Activated CD4-positive, alpha-beta T cell treated with anti-CD3 and anti-CD28 coated beads for 36 hours (primary cell): ENCODE measurements at regions not wholly inside any gene's neighbourhood (a gene's known extent, or its start where the extent isn't known, plus 50 kb on each side); places are given as distances from the start of the nearest gene placed in this dataset.

Experiments used
- ATAC-seq: fragments of 200-7000 bp; cut with Tn5 transposase; one replicate; pipeline ENCODE4 v1.10.0; 2021; ENCODE audit warnings: mild to moderate bottlenecking, moderate library complexity
- CTCF ChIA-PET: fragments of 350-600 bp; sonication (Branson Sonifier 250); formaldehyde crosslinking; loops from one replicate; lab custom pipeline; 2021; ENCODE audit warnings: antibody characterized with exemption; lab: Charles Lee
- POLR2A ChIA-PET: fragments of 350-600 bp; sonication (Branson Sonifier 250); formaldehyde crosslinking; loops from one replicate; lab custom pipeline; 2021; ENCODE audit warnings: antibody characterized with exemption, inconsistent platforms; lab: Charles Lee
- DNase-seq: peaks from one replicate; pipeline ENCODE4 v3.0.0-alpha.2; 2020
- H3K27ac Mint-ChIP-seq: one replicate; pipeline ENCODE4 v1.8.0; 2021; ENCODE audit warnings: mixed read lengths
- H3K27me3 Mint-ChIP-seq: one replicate; pipeline ENCODE4 v1.8.0; 2021; ENCODE audit warnings: mixed read lengths
- H3K36me3 Mint-ChIP-seq: one replicate; pipeline ENCODE4 v1.8.0; 2021; ENCODE audit warnings: low read depth, mixed read lengths
- H3K4me1 Mint-ChIP-seq: one replicate; pipeline ENCODE4 v1.8.0; 2021; ENCODE audit warnings: mixed read lengths
- H3K4me3 Mint-ChIP-seq: one replicate; pipeline ENCODE4 v1.8.0; 2021; ENCODE audit warnings: mild to moderate bottlenecking, moderate library complexity, mixed read lengths
- H3K9me3 Mint-ChIP-seq: one replicate; pipeline ENCODE4 v1.8.0; 2021; ENCODE audit warnings: low read depth, mixed read lengths
- intact Hi-C, 2 experiments: fragments of 100-400 bp; cut with DNase I in 1 of 2; cut with micrococcal nuclease in 1 of 2; formaldehyde crosslinking; loops; one replicate each; pipeline versions ENCODE4 v1.14.2 to v1.15.1; 2022 to 2024; cut with DNase I, micrococcal nuclease

DNA sequence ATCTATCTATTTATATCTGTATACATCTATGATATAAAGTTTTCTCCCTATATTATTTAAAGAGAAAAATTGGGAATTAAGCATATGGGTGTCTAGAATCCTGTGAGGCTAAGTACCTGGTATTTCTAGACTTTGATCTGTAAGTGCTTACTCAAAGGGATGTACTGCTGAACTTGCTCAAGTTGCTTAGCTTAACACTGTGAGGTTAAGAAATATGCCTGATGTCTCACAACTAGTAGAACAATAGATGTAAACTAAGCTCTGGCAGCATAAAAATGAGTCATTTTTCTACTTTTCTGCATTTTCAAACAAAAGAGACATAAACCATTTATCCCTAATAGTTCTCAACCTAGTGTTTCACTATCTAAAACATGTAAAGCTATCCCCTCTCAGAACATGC, 744.4 kb upstream of the ANO3 start:
- ATAC-seq: no peak
- peaks cover 25% of the 10 kb centered on the region for H3K9me3 Mint-ChIP-seq
- ChIA-PET POLR2A (no interaction called here), CTCF (no interaction called here)
- H3K36me3 Mint-ChIP-seq: no peaks in the 10 kb centered on the region
- H3K27me3 Mint-ChIP-seq: no peaks in the 10 kb centered on the region
- DNase-seq: no peak
- no peak overlapping the region for H3K27ac Mint-ChIP-seq
- no peak overlapping the region for H3K4me3 Mint-ChIP-seq
- intact Hi-C loops: no loop called here
- no peaks in the 10 kb centered on the region for H3K4me1 Mint-ChIP-seq

DNA sequence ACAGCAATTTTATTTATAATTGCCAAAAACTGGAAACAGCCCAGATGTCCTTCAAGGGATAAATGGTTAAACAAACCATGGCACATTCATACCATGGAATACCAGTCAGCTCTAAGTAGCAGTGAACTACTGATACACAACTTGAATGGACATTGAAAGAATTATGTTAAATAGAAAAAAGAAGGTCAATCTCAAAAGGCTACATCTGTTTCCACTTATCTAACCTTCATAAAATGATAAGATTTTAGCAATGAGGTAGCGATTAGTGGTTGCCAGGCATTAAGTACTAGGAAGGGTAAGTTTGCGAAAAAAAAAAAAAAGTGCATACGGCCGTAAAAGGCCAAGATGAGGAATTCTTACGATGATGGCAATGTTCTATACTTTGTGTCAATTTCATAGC, 738.7 kb upstream of the ANO3 start:
- ChIA-PET CTCF (no interaction called here), POLR2A (no interaction called here)
- no peaks in the 10 kb centered on the region for H3K27me3 Mint-ChIP-seq
- no peaks in the 10 kb centered on the region for H3K4me1 Mint-ChIP-seq
- intact Hi-C loops: no loop called here
- H3K9me3 Mint-ChIP-seq: peaks cover 20% of the 10 kb centered on the region
- DNase-seq (no peak), ATAC-seq (no peak)
- H3K27ac Mint-ChIP-seq: no peak overlapping the region
- H3K36me3 Mint-ChIP-seq: no peaks in the 10 kb centered on the region
- H3K4me3 Mint-ChIP-seq: no peak overlapping the region

DNA sequence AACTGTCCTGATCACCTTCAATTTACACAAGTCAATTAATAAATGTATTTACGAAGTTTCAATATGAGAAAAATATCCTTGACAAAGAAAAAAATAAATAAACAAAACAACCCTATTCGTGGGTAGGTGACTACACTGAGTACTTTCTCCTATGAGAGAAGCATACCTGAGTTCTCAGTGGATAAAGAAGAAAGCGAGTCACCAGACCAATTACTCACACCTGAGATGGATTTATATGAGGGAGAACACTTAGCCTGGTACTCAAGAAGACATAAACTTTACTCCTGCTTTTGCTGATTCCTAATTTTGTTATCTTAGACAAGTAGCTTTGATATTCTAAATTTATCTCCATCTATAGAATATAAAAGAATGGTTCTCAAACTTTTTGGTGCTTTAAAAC, 735.2 kb upstream of the ANO3 start:
- CTCF ChIA-PET: no interaction called here
- ATAC-seq: no peak
- Mint-ChIP-seq H3K4me1 (no peaks in the 10 kb centered on the region), H3K36me3 (no peaks in the 10 kb centered on the region), H3K4me3 (no peak overlapping the region), H3K27ac (no peak overlapping the region), H3K27me3 (no peaks in the 10 kb centered on the region), H3K9me3 (peaks cover 3% of the 10 kb centered on the region)
- intact Hi-C loops: no loop called here
- DNase-seq: no peak
- POLR2A ChIA-PET: no interaction called here

DNA sequence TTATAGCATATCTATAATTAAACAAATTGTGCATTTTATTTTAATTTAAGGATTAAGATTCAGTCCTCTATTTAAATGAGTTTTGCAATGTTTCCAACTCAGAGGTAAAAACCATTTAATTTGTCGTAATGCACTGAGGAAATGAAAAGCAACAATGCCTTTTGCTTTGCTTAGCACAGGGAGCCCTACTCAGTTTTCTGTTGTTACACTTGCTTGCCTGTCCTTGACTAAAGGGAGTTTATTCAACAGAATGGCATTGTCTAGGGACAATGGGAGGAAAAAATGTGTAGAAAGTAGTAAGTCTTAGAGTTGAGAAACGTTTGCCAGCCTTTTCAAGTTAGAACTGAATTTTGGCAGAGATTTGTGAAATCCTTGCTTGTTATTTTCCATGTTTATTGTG, 734.2 kb upstream of the ANO3 start:
- DNase-seq (no peak), ATAC-seq (no peak)
- H3K4me3 Mint-ChIP-seq: no peak overlapping the region
- POLR2A ChIA-PET: no interaction called here
- H3K27me3 Mint-ChIP-seq: no peaks in the 10 kb centered on the region
- H3K36me3 Mint-ChIP-seq: no peaks in the 10 kb centered on the region
- intact Hi-C loops: no loop called here
- H3K27ac Mint-ChIP-seq: no peak overlapping the region
- peaks cover 3% of the 10 kb centered on the region for H3K9me3 Mint-ChIP-seq
- CTCF ChIA-PET: no interaction called here
- H3K4me1 Mint-ChIP-seq: no peaks in the 10 kb centered on the region

DNA sequence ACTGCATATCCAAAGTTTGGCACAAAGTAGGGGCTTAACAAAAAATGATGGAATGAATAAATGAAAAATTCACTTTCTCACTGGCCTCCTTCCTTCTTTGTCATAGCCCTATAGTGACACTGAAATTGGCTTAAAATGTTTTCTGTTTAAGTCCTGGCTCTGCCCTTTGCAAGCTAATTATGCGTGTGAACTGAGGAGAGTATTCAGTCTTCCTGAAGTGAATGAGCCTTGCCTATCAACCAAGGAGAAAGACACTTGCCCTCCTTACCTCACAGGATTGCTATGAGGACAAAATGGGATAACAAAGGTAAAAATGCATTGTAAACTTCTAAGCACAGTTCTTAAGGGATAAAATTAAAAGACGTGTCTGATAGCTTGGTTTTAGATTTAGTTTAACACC, 729.8 kb upstream of the ANO3 start:
- CTCF ChIA-PET: no interaction called here
- no peaks in the 10 kb centered on the region for H3K27me3 Mint-ChIP-seq
- no peak overlapping the region for H3K4me3 Mint-ChIP-seq

DNA sequence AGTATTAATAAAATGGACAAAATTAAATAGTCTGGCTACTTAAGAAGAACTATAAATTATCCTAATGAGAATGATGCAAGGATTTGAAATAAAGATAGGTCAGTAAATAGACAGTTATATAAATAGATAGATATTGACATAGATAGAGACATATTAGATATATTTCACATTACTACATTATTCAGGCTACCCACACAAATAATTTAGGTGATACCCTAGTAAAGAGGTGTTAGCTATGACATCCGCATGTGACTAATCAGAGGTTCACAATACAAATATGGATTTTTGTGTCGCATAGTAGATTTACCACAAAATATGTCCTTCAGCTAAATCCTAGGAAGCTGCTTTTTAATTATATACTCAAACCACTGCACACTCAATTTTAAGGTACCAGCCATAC, 729.0 kb upstream of the ANO3 start:
- intact Hi-C loops: no loop called here
- Mint-ChIP-seq H3K4me1 (no peaks in the 10 kb centered on the region), H3K27ac (no peak overlapping the region), H3K36me3 (no peaks in the 10 kb centered on the region), H3K9me3 (peaks cover 18% of the 10 kb centered on the region), H3K4me3 (no peak overlapping the region), H3K27me3 (no peaks in the 10 kb centered on the region)
- ATAC-seq (no peak), DNase-seq (no peak)
- CTCF ChIA-PET: no interaction called here
- POLR2A ChIA-PET: no interaction called here

More for the DNA sequence above, 729.8 kb upstream of the ANO3 start:
- peaks cover 16% of the 10 kb centered on the region for H3K9me3 Mint-ChIP-seq
- POLR2A ChIA-PET: no interaction called here
- DNase-seq (no peak), ATAC-seq (no peak)
- H3K27ac Mint-ChIP-seq: no peak overlapping the region
- intact Hi-C loops: no loop called here
- no peaks in the 10 kb centered on the region for H3K4me1 Mint-ChIP-seq
- no peaks in the 10 kb centered on the region for H3K36me3 Mint-ChIP-seq

DNA sequence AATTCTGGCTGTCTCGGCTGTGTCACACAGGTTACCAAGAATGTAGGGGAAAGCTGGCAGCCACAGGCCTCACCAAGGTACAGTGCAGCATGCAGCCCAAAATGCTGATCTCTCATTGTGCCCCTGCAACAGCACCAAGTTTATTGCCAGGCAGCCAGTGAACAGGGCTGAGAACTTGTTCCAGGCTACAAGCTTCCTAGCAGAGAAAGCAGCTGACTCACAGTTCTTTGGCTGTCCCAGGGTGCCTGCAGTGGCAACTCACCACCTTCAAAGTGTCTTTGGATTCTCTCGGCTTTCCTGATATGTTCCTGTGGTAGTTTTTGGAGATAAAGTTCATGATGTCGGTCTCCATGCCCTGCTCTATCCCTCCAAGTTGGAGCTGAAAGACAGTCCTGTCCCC, 719.1 kb upstream of the ANO3 start:
- POLR2A ChIA-PET: no interaction called here
- no peak overlapping the region for H3K4me3 Mint-ChIP-seq
- H3K36me3 Mint-ChIP-seq: no peaks in the 10 kb centered on the region
- intact Hi-C loops: no loop called here
- no peak for DNase-seq
- ATAC-seq: no peak
- peaks cover 13% of the 10 kb centered on the region for H3K9me3 Mint-ChIP-seq
- H3K27ac Mint-ChIP-seq: no peak overlapping the region
- H3K27me3 Mint-ChIP-seq: no peaks in the 10 kb centered on the region
- H3K4me1 Mint-ChIP-seq: no peaks in the 10 kb centered on the region
- CTCF ChIA-PET: no interaction called here

DNA sequence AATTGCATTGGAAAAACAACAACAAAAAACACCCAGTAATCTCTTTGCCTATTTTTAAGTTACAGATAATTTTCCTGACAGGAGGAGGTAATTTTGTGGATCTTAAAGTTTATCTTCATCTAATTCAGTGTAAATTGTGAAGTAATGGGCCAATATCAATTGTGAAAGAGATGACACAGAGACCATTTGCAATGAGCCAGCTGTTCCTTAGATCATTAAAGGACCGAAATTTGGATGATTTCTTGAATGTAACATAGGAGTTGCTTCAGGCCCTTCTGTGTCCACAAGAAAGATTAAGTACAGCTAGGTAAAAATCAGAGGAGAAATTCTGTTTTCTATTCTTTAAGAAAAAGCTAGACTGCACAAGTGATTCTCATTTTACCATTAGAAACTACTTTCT, 718.5 kb upstream of the ANO3 start:
- Mint-ChIP-seq H3K27ac (no peak overlapping the region), H3K27me3 (no peaks in the 10 kb centered on the region), H3K36me3 (no peaks in the 10 kb centered on the region), H3K9me3 (peaks cover 11% of the 10 kb centered on the region), H3K4me3 (no peak overlapping the region), H3K4me1 (no peaks in the 10 kb centered on the region)
- ChIA-PET POLR2A (no interaction called here), CTCF (no interaction called here)
- intact Hi-C loops: no loop called here
- no peak for ATAC-seq
- no peak for DNase-seq

DNA sequence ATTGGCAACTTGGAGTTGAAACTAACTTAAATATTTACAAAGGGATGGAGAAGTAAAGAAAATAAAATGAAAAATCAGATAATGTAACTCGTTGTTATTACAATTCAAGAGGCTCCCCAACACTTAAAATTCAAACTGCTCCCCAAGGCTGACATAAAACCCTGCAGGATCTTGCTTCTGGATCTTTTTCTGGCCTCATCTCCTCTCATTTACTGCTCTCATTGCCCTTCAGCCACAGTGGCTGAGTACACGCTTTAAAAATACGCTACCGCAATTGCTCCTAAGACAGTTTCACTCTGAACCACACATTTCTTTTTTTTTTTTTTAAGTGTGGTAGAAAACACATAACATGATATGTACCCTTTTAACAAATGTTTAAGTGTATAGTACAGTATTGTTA, 718.1 kb upstream of the ANO3 start:
- Mint-ChIP-seq H3K36me3 (no peaks in the 10 kb centered on the region), H3K27me3 (no peaks in the 10 kb centered on the region), H3K4me1 (no peaks in the 10 kb centered on the region), H3K27ac (no peak overlapping the region), H3K4me3 (no peak overlapping the region), H3K9me3 (peaks cover 10% of the 10 kb centered on the region)
- DNase-seq (no peak), ATAC-seq (no peak)
- POLR2A ChIA-PET: no interaction called here
- CTCF ChIA-PET: interaction anchor here (0.6 kb wide), 1 partner anchor 738 kb away, joined by 3 read pairs; no protein-coding TSS in a partner anchor
- intact Hi-C loops: no loop called here

DNA sequence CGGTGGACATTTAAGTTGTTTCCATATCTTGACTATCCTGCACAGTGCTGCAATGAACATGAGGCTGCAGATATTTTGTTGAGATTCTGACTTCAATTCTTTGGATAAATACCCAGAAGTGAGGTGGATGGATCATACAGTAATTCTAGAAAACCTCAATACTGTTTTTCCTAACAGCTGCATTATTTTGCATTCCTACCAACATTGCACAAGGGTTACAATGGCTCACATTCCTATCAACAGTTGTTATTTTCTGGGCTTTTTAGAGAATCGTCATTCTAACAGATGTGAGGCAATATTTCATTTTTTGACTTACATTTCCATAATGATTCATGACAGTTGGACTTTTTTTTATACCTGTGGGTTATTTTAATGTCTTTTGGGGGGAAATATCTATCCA, 716.9 kb upstream of the ANO3 start:
- CTCF ChIA-PET: interaction anchor here (0.6 kb wide), 1 partner anchor 64 kb away, joined by 3 read pairs; no protein-coding TSS in a partner anchor
- intact Hi-C loops: no loop called here
- POLR2A ChIA-PET: no interaction called here
- ATAC-seq (no peak), DNase-seq (no peak)
- Mint-ChIP-seq H3K4me3 (no peak overlapping the region), H3K4me1 (no peaks in the 10 kb centered on the region), H3K36me3 (no peaks in the 10 kb centered on the region), H3K9me3 (peaks cover 11% of the 10 kb centered on the region), H3K27me3 (no peaks in the 10 kb centered on the region), H3K27ac (no peak overlapping the region)

DNA sequence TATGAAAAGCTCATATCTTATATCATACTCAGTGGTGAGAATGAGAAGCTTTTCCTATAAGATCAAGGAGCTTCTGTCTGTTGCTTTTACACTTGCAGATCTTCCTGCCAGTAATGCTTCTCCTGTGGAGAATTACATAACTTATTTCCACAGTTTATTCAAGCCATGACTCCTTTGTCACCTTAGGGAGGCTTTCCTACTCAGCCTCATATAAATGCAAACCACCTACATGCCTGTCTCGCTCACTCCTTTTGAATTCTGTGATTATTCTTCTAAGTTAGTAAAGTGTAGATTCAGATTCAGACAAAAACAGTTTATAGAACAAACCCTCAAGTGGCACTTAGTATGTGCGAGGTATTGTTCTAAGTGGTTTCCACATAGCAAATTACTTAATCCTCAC, 716.1 kb upstream of the ANO3 start:
- no peak for DNase-seq
- intact Hi-C loops: no loop called here
- H3K4me3 Mint-ChIP-seq: no peak overlapping the region
- ChIA-PET POLR2A (no interaction called here), CTCF (no interaction called here)
- no peaks in the 10 kb centered on the region for H3K36me3 Mint-ChIP-seq
- H3K9me3 Mint-ChIP-seq: peaks cover 10% of the 10 kb centered on the region
- no peak overlapping the region for H3K27ac Mint-ChIP-seq
- no peaks in the 10 kb centered on the region for H3K27me3 Mint-ChIP-seq
- H3K4me1 Mint-ChIP-seq: no peaks in the 10 kb centered on the region
- ATAC-seq: no peak

DNA sequence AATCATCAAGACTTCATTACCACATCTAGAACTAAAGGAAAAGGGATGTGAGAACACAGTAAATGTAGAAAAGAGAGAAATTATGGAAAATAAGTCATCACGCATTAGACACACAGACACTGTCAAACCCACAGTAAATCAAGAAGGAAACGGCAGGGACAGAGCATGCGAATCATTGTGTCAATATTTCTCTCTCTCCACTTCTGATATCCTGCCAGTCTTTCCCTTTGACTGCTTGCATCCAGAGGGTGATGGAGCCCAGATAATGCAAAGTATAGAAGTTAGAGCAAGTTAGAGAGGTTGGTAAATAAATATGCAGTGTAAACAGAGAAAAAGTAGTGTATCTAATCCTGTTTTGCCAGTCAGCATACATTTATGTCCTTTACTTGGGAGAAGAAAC, 706.8 kb upstream of the ANO3 start:
- H3K27ac Mint-ChIP-seq: no peak overlapping the region
- DNase-seq: no peak
- ATAC-seq: no peak
- H3K27me3 Mint-ChIP-seq: no peaks in the 10 kb centered on the region
- intact Hi-C loops: no loop called here
- H3K36me3 Mint-ChIP-seq: no peaks in the 10 kb centered on the region
- no peak overlapping the region for H3K4me3 Mint-ChIP-seq
- no peaks in the 10 kb centered on the region for H3K4me1 Mint-ChIP-seq
- CTCF ChIA-PET: no interaction called here
- peaks cover 4% of the 10 kb centered on the region for H3K9me3 Mint-ChIP-seq
- POLR2A ChIA-PET: no interaction called here

DNA sequence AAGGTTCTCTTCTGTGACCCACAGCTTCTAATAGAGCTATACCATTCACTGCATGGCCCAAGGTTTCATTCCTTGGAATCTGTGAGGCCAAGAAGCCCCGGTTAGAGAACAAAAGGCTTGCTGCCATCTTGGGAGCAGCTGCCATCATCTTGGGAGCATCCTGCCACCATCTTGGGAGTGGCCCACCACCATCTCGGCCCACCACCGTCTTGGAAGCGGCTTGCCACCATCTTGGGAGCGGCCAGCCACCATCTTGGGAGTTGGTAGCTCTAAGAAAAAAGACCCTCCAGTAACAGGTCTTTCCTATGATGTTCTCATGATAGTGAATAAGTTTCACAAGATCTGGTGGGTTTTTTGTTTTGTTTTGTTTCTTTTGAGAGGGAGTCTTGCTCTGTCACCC, 703.9 kb upstream of the ANO3 start:
- Mint-ChIP-seq H3K27ac (no peak overlapping the region), H3K36me3 (no peaks in the 10 kb centered on the region), H3K4me3 (no peak overlapping the region), H3K9me3 (peaks cover 4% of the 10 kb centered on the region), H3K4me1 (no peaks in the 10 kb centered on the region), H3K27me3 (no peaks in the 10 kb centered on the region)
- DNase-seq: no peak
- POLR2A ChIA-PET: no interaction called here
- CTCF ChIA-PET: no interaction called here
- no peak for ATAC-seq
- intact Hi-C loops: no loop called here
